GM12878 (cell line): ENCODE measurements at regions not wholly inside any gene's neighbourhood (a gene's known extent, or its start where the extent isn't known, plus 50 kb on each side); places are given as distances from the start of the nearest gene placed in this dataset.

Source experiments
- ATAC-seq: fragments of 200-7000 bp; cut with Tn5 transposase; 3 replicates; pipeline ENCODE4 v1.9.1; 2020; ENCODE audit warnings: mild to moderate bottlenecking, moderate library complexity
- BruUV-seq: library from RNA; stranded (reverse); fragments of 400-500 nt; replicated peaks from 2 replicates; lab custom pipeline; 2021; lab: Mats Ljungman, UMichigan
- CTCF ChIA-PET: fragments of 300-600 bp; sonication (Branson Sonifier 250); formaldehyde crosslinking; extraction: SDS; loops from one replicate; lab custom pipeline; 2021; ENCODE audit warnings: inconsistent platforms; lab: Yijun Ruan, JAX
- POLR2A ChIA-PET: fragments of 350-600 bp; formaldehyde crosslinking; extraction: SDS; loops from one replicate; lab custom pipeline; 2021; ENCODE audit warnings: inconsistent platforms; lab: Charles Lee
- RAD21 ChIA-PET: fragments of 300-600 bp; sonication (Branson Sonifier 250); formaldehyde crosslinking; loops from one replicate; lab custom pipeline; 2023; ENCODE audit warnings: antibody characterized with exemption; ENCODE audit not compliant: unreplicated experiment; lab: Charles Lee
- SMC1A ChIA-PET: fragments of 300-600 bp; sonication (Branson Sonifier 250); formaldehyde crosslinking; loops from one replicate; lab custom pipeline; 2023; ENCODE audit not compliant: unreplicated experiment, uncharacterized antibody; lab: Charles Lee
- DNase-seq: peaks from one replicate; pipeline ENCODE4 v3.0.0-alpha.2; 2011; ENCODE audit warnings: low read depth, low spot score
- FAIRE-seq: peaks from 3 replicates; lab custom pipeline; 2011; peaks lifted over from hg19 to GRCh38; lab: Jason Lieb, UNC
- H2AFZ ChIP-seq: 2 replicates; pipeline ENCODE4 v1.6.0; 2011; ENCODE audit warnings: low read depth, low read length, control low read depth; ENCODE audit not compliant: control insufficient read depth
- H3K27ac ChIP-seq: 2 replicates; pipeline ENCODE4 v1.5.1; 2011; ENCODE audit warnings: control low read depth; ENCODE audit not compliant: control insufficient read depth, insufficient read depth
- H3K27me3 ChIP-seq, 2 experiments: replicated peaks in 1 of 2; 2 replicates each; pipeline versions ENCODE4 v1.6.0 to v1.6.1; 2011; ENCODE audit warnings: low read length in 1 of 2; ENCODE audit not compliant: control insufficient read depth in 2 of 2, insufficient read depth in 2 of 2
- H3K36me3 ChIP-seq, 2 experiments: 2 replicates each; pipeline ENCODE4 v1.5.1; 2011; ENCODE audit warnings: low read length in 1 of 2; ENCODE audit not compliant: control insufficient read depth in 2 of 2, insufficient read depth in 2 of 2
- H3K4me1 ChIP-seq: 2 replicates; pipeline ENCODE4 v1.6.1; 2011; ENCODE audit warnings: mild to moderate bottlenecking, low read length, moderate library complexity, mixed read lengths; ENCODE audit not compliant: control insufficient read depth, insufficient read depth
- H3K4me2 ChIP-seq: 2 replicates; pipeline ENCODE4 v1.6.0; 2011; ENCODE audit warnings: control low read depth; ENCODE audit not compliant: control insufficient read depth, insufficient read depth
- H3K4me3 ChIP-seq: fragments of 200-600 bp; sonication (generic); 2 replicates; pipeline ENCODE4 v1.5.1; 2016
- H3K79me2 ChIP-seq: 2 replicates; pipeline ENCODE4 v1.6.0; 2011; ENCODE audit warnings: low read length; ENCODE audit not compliant: control insufficient read depth, insufficient read depth
- H3K9ac ChIP-seq: 2 replicates; pipeline ENCODE4 v1.8.0; 2011; ENCODE audit warnings: low read length, control low read depth, mixed read lengths; ENCODE audit not compliant: control insufficient read depth, insufficient read depth
- H3K9me3 ChIP-seq: replicated peaks from 3 replicates; pipeline ENCODE4 v1.5.1; 2011; ENCODE audit warnings: mild to moderate bottlenecking, low read length; ENCODE audit not compliant: control insufficient read depth, insufficient read depth
- H4K20me1 ChIP-seq: 2 replicates; pipeline ENCODE4 v1.6.0; 2011; ENCODE audit not compliant: control insufficient read depth, insufficient read depth
- CBX5 ChIP-seq: sonication (generic); IDR thresholded peaks from 2 replicates; pipeline ENCODE4 v1.6.1; 2016; ENCODE audit warnings: low read depth, moderate library complexity, mild to moderate bottlenecking, inconsistent platforms
- CHD4 ChIP-seq: fragments of 200-600 bp; sonication (generic); IDR thresholded peaks from 2 replicates; pipeline ENCODE4 v1.6.1; 2016; ENCODE audit warnings: mild to moderate bottlenecking
- CTCF ChIP-seq, 3 experiments: IDR thresholded peaks in 2 of 3; conservative IDR thresholded peaks in 1 of 3; 2 replicates each; pipeline ENCODE4 v1.5.1; 2011; ENCODE audit warnings: low read depth in 3 of 3, low read length in 3 of 3, mild to moderate bottlenecking in 3 of 3, control low read depth in 2 of 3, moderate library complexity in 2 of 3, inconsistent platforms in 1 of 3, mixed read lengths in 1 of 3; ENCODE audit not compliant: control insufficient read depth in 2 of 3, insufficient read depth in 1 of 3; ENCODE audit errors: extremely low read depth in 1 of 3
- E2F8 ChIP-seq: fragments of 450-650 bp; IDR thresholded peaks from 2 replicates; pipeline ENCODE4 v1.6.1; 2018; ENCODE audit warnings: mild to moderate bottlenecking, low read depth, moderate library complexity; ENCODE audit not compliant: partially characterized antibody
- ETV6 ChIP-seq, 2 experiments: fragments of 450-650 bp in 1 of 2; IDR thresholded peaks in 1 of 2; conservative IDR thresholded peaks in 1 of 2; 2 replicates each; pipeline ENCODE4 v1.6.1; 2014; ENCODE audit warnings: antibody characterized with exemption in 1 of 2, borderline replicate concordance in 1 of 2, low read depth in 1 of 2, mild to moderate bottlenecking in 1 of 2, moderate library complexity in 1 of 2
- IKZF2 ChIP-seq, 2 experiments: fragments of 450-650 bp; IDR thresholded peaks; 2 replicates each; pipeline ENCODE4 v1.6.1; 2017; ENCODE audit warnings: mild to moderate bottlenecking in 2 of 2, moderate library complexity in 2 of 2
- NBN ChIP-seq: fragments of 450-650 bp; IDR thresholded peaks from 2 replicates; pipeline ENCODE4 v1.6.1; 2016
- RAD21 ChIP-seq: IDR thresholded peaks from 2 replicates; pipeline ENCODE4 v1.6.1; 2011; ENCODE audit warnings: mild to moderate bottlenecking, low read depth, low read length, moderate library complexity; ENCODE audit not compliant: insufficient read depth
- WGBS: methylation state at CpG from one replicate; pipeline ENCODE4 v1.1.6; 2016; ENCODE audit warnings: low lambda C conversion rate; ENCODE audit not compliant: insufficient replicate concordance, insufficient coverage; ENCODE audit errors: missing lambda C conversion rate; 5-methylcytosine and 5-hydroxymethylcytosine counted together
- in situ Hi-C: fragments of 300-500 bp; cut with MboI; formaldehyde crosslinking; loops from 9 replicates; pipeline ENCODE4 v1.14.3; 2018; ENCODE audit warnings: mixed read lengths
- intact Hi-C: fragments of 100-400 bp; cut with micrococcal nuclease; formaldehyde crosslinking; loops from one replicate; pipeline ENCODE4 v1.14.2; 2022; ENCODE audit not compliant: unreplicated experiment

- DNase-seq (no peak), ATAC-seq (no peak), FAIRE-seq (no peak)
- no peak overlapping the region for H3K9ac ChIP-seq
- no peaks in the 10 kb centered on the region for H3K4me1 ChIP-seq
- H3K9me3 ChIP-seq, result no peaks in the 10 kb centered on the region; the same call in 2 of the 3 replicates
- H4K20me1 ChIP-seq, result no peaks in the 10 kb centered on the region
- in situ Hi-C loops, result no loop called here
- ChIA-PET RAD21 (interaction anchor here (1.7 kb wide), 1 partner anchor 502 kb away, joined by 5 read pairs; no protein-coding TSS in a partner anchor), SMC1A (interaction anchor here (2.0 kb wide), 1 partner anchor 30 kb away, joined by 6 read pairs; no protein-coding TSS in a partner anchor), CTCF (interaction anchor here (0.7 kb wide), 1 partner anchor 316 kb away, joined by 3 read pairs; no protein-coding TSS in a partner anchor), POLR2A (no interaction called here)
- no peak for TF ChIP-seq E2F8
- no peak for TF ChIP-seq IKZF2 (IDR thresholded peaks at IDR 0.05)
- TF ChIP-seq CTCF (IDR thresholded peaks at IDR 0.05 in 2 of 3, conservative IDR thresholded peaks at IDR 0.05 in 1 of 3; ENCODE audit: control insufficient read depth in 2 of 3, extremely low read depth in 1 of 3, insufficient read depth in 1 of 3, low read depth in 3 of 3, low read length in 3 of 3), result peak in 1 of 3 experiments; percentile 14; a peak in 1 of 6 replicates
- no peak for TF ChIP-seq ETV6 (conservative IDR thresholded peaks at IDR 0.05 in 1 of 2, IDR thresholded peaks at IDR 0.05 in 1 of 2; ENCODE audit: borderline replicate concordance in 1 of 2, low read depth in 1 of 2)
- peak; percentile 58 for TF ChIP-seq RAD21
- no peak for TF ChIP-seq CBX5
- TF ChIP-seq CHD4, result no peak
- no peak for TF ChIP-seq NBN
- no peak overlapping the region for H3K4me2 ChIP-seq
- no peak overlapping the region for H3K4me3 ChIP-seq
- no peak overlapping the region for H2AFZ ChIP-seq
- 32% methylated on average over 6 of the region's 6 CpGs for WGBS
- H3K36me3 ChIP-seq, result no peaks in the 10 kb centered on the region
- BruUV-seq, result no TSS peak
- H3K27me3 ChIP-seq, result no peaks in the 10 kb centered on the region; a peak in 1 of 4 replicates
- no peaks in the 10 kb centered on the region for H3K79me2 ChIP-seq
- intact Hi-C loops, result no loop called here
- no peak overlapping the region for H3K27ac ChIP-seq
Measured at GRCh38 chr9:85108229-85108628, 438.7 kb downstream of the NTRK2 start.
